Panc1 (cell line): ENCODE measurements at regions not wholly inside any gene's neighbourhood (a gene's known extent, or its start where the extent isn't known, plus 50 kb on each side); places are given as distances from the start of the nearest gene placed in this dataset.

Source experiments
- CTCF ChIP-seq: fragments of 450-650 bp; IDR thresholded peaks from 2 replicates; pipeline ENCODE4 v1.5.1; 2017; ENCODE audit warnings: mild to moderate bottlenecking
- POLR2AphosphoS5 ChIP-seq: IDR thresholded peaks from 2 replicates; pipeline ENCODE4 v1.6.1; 2012; ENCODE audit warnings: mild to moderate bottlenecking, low read depth, low read length, moderate library complexity
- REST ChIP-seq, 2 experiments: IDR thresholded peaks; 2 replicates each; pipeline ENCODE4 v1.6.1; 2011 to 2012; ENCODE audit warnings: low read depth in 2 of 2, control low read depth in 1 of 2, low read length in 1 of 2, mild to moderate bottlenecking in 1 of 2, moderate library complexity in 1 of 2; ENCODE audit not compliant: insufficient read depth in 1 of 2
- SIN3A ChIP-seq: IDR thresholded peaks from 2 replicates; pipeline ENCODE4 v1.6.1; 2012; ENCODE audit warnings: low read depth, mild to moderate bottlenecking, low read length, moderate library complexity, borderline replicate concordance; ENCODE audit not compliant: insufficient read depth
- TCF7L2 ChIP-seq: IDR thresholded peaks from 2 replicates; pipeline ENCODE4 v1.6.1; 2011; ENCODE audit warnings: mild to moderate bottlenecking, low read depth, low read length, inconsistent platforms

GRCh38 chr12:43114316-43114715, 437.7 kb downstream of the ADAMTS20 start:
- no peak for TF ChIP-seq POLR2AphosphoS5
- TF ChIP-seq CTCF: no peak
- no peak for TF ChIP-seq SIN3A
- no peak for TF ChIP-seq TCF7L2
- no peak for TF ChIP-seq REST (IDR thresholded peaks at IDR 0.05; ENCODE audit: insufficient read depth in 1 of 2, low read depth in 2 of 2, low read length in 1 of 2)
